H1 (cell line): ENCODE measurements at regions not wholly inside any gene's neighbourhood (a gene's known extent, or its start where the extent isn't known, plus 50 kb on each side); places are given as distances from the start of the nearest gene placed in this dataset.

ENCODE experiments used
- CTCF ChIA-PET: fragments of 300-600 bp; sonication (Branson Sonifier 250); formaldehyde crosslinking; loops from one replicate; lab custom pipeline; 2021; ENCODE audit not compliant: partially characterized antibody; lab: Charles Lee
- POLR2A ChIA-PET: fragments of 300-600 bp; sonication (Branson Sonifier 250); formaldehyde crosslinking; loops from one replicate; lab custom pipeline; 2021; ENCODE audit warnings: inconsistent platforms; ENCODE audit not compliant: partially characterized antibody; lab: Charles Lee
- DNase-seq, 2 experiments: peaks; one replicate each; pipeline versions ENCODE4 v3.0.0 to v3.0.0-alpha.2; 2010 to 2022; ENCODE audit warnings: low spot score in 2 of 2, low read depth in 1 of 2, mixed read lengths in 1 of 2
- FAIRE-seq: peaks from 2 replicates; lab custom pipeline; 2011; peaks lifted over from hg19 to GRCh38; lab: Jason Lieb, UNC
- H2AFZ ChIP-seq: 2 replicates; pipeline ENCODE4 v1.8.1; 2012; ENCODE audit warnings: low read length, inconsistent platforms
- H2AK5ac ChIP-seq: 2 replicates; pipeline ENCODE4 v1.6.1; 2013; ENCODE audit warnings: low read depth, low read length
- H2BK120ac ChIP-seq: replicated peaks from 2 replicates; pipeline ENCODE3; 2013; ENCODE audit warnings: low read depth, low read length, inconsistent platforms
- H2BK12ac ChIP-seq: 2 replicates; pipeline ENCODE4 v1.6.1; 2013; ENCODE audit warnings: low read depth, low read length
- H2BK15ac ChIP-seq: 2 replicates; pipeline ENCODE4 v1.6.1; 2013; ENCODE audit warnings: low read length
- H2BK20ac ChIP-seq: 2 replicates; pipeline ENCODE4 v1.6.1; 2013; ENCODE audit warnings: low read length
- H2BK5ac ChIP-seq: 2 replicates; pipeline ENCODE4 v1.6.1; 2013; ENCODE audit warnings: low read depth, low read length
- H3K14ac ChIP-seq: 2 replicates; pipeline ENCODE4 v1.6.1; 2013; ENCODE audit warnings: inconsistent platforms; ENCODE audit not compliant: insufficient read length
- H3K18ac ChIP-seq: 2 replicates; pipeline ENCODE4 v1.6.1; 2013; ENCODE audit warnings: low read length; ENCODE audit errors: extremely low read depth
- H3K23ac ChIP-seq: 2 replicates; pipeline ENCODE4 v1.6.1; 2013; ENCODE audit warnings: inconsistent platforms; ENCODE audit not compliant: insufficient read length
- H3K23me2 ChIP-seq: 2 replicates; pipeline ENCODE4 v1.6.1; 2013; ENCODE audit warnings: low read depth, low read length
- H3K27ac ChIP-seq: 2 replicates; pipeline ENCODE4 v1.6.1; 2011; ENCODE audit warnings: low read depth, low read length, inconsistent platforms
- H3K27me3 ChIP-seq, 4 experiments: replicated peaks in 1 of 4; 1 replicate in 1 of 4; 2 replicates in 3 of 4; pipeline versions ENCODE4 v1.6.1 to v1.8.1; 2011 to 2013; ENCODE audit warnings: low read length in 3 of 4, mild to moderate bottlenecking in 3 of 4, inconsistent platforms in 2 of 4, mixed read lengths in 2 of 4, moderate library complexity in 1 of 4; ENCODE audit not compliant: control insufficient read depth in 3 of 4, insufficient read depth in 3 of 4; ENCODE audit errors: extremely low read depth in 1 of 4
- H3K36me3 ChIP-seq, 4 experiments: 2 replicates each; pipeline versions ENCODE4 v1.6.1 to v1.8.1; 2011 to 2013; ENCODE audit warnings: mild to moderate bottlenecking in 4 of 4, low read length in 3 of 4, moderate library complexity in 2 of 4, control low read depth in 1 of 4, inconsistent platforms in 1 of 4; ENCODE audit not compliant: insufficient read depth in 4 of 4, control insufficient read depth in 2 of 4
- H3K4ac ChIP-seq: replicated peaks from 2 replicates; pipeline ENCODE3; 2013; ENCODE audit warnings: low read length, low read depth, mixed read lengths, inconsistent platforms; ENCODE audit not compliant: insufficient read length
- H3K4me1 ChIP-seq, 4 experiments: replicated peaks in 1 of 4; 1 replicate in 1 of 4; 2 replicates in 3 of 4; pipeline versions ENCODE4 v1.6.1 to v1.8.1; 2011 to 2013; ENCODE audit warnings: low read length in 3 of 4, inconsistent platforms in 2 of 4, mixed read lengths in 1 of 4; ENCODE audit not compliant: insufficient read depth in 4 of 4, control insufficient read depth in 3 of 4
- H3K4me2 ChIP-seq, 2 experiments: 2 replicates each; pipeline versions ENCODE4 v1.6.1 to v1.8.1; 2011 to 2013; ENCODE audit warnings: low read depth in 2 of 2, low read length in 2 of 2, control low read depth in 1 of 2, inconsistent platforms in 1 of 2, mild to moderate bottlenecking in 1 of 2; ENCODE audit not compliant: insufficient read depth in 1 of 2
- H3K4me3 ChIP-seq, 4 experiments: fragments of 200-600, 300-600 bp in 1 of 4; sonication (generic), shearing (Covaris generic), sonication (Bioruptor Twin) in 1 of 4; 2 replicates each; pipeline versions ENCODE4 v1.5.1 to v1.8.1; 2011 to 2016; ENCODE audit warnings: low read length in 4 of 4, low read depth in 3 of 4, control low read depth in 2 of 4, inconsistent platforms in 2 of 4, mild to moderate bottlenecking in 2 of 4, mixed read lengths in 1 of 4, moderate library complexity in 1 of 4; ENCODE audit not compliant: insufficient read depth in 2 of 4; ENCODE audit errors: extremely low read depth in 1 of 4
- H3K56ac ChIP-seq: replicated peaks from 2 replicates; pipeline ENCODE3; 2013; ENCODE audit warnings: low read depth, mild to moderate bottlenecking, mixed read lengths, low read length, inconsistent platforms; ENCODE audit not compliant: insufficient read length
- H3K79me1 ChIP-seq: 2 replicates; pipeline ENCODE4 v1.6.1; 2013; ENCODE audit warnings: low read depth, low read length, control low read depth
- H3K79me2 ChIP-seq, 2 experiments: 2 replicates each; pipeline versions ENCODE4 v1.6.1 to v1.8.1; 2012 to 2013; ENCODE audit warnings: low read length in 2 of 2, mild to moderate bottlenecking in 2 of 2, inconsistent platforms in 1 of 2; ENCODE audit not compliant: insufficient read depth in 2 of 2, control insufficient read depth in 1 of 2
- H3K9ac ChIP-seq, 4 experiments: replicated peaks in 1 of 4; 1 replicate in 1 of 4; 2 replicates in 3 of 4; pipeline versions ENCODE4 v1.6.1 to v1.8.1; 2011 to 2013; ENCODE audit warnings: low read depth in 3 of 4, low read length in 3 of 4, control low read depth in 2 of 4, mild to moderate bottlenecking in 2 of 4, moderate library complexity in 2 of 4, inconsistent platforms in 1 of 4; ENCODE audit errors: extremely low read depth in 1 of 4
- H3K9me3 ChIP-seq, 2 experiments: 2 replicates each; pipeline versions ENCODE4 v1.6.1 to v1.8.1; 2012 to 2013; ENCODE audit warnings: mild to moderate bottlenecking in 2 of 2, moderate library complexity in 2 of 2, control low read depth in 1 of 2, inconsistent platforms in 1 of 2, low read depth in 1 of 2, low read length in 1 of 2, mixed read lengths in 1 of 2; ENCODE audit not compliant: insufficient read depth in 2 of 2
- H4K20me1 ChIP-seq, 2 experiments: replicated peaks in 1 of 2; 2 replicates each; pipeline versions ENCODE3 to v1.8.1; 2011 to 2013; ENCODE audit warnings: inconsistent platforms in 2 of 2, low read length in 2 of 2, mild to moderate bottlenecking in 1 of 2; ENCODE audit not compliant: insufficient read depth in 2 of 2, control insufficient read depth in 1 of 2
- H4K5ac ChIP-seq: 2 replicates; pipeline ENCODE4 v1.6.1; 2013; ENCODE audit warnings: low read length, low read depth, mixed read lengths, inconsistent platforms; ENCODE audit not compliant: insufficient read length
- H4K8ac ChIP-seq: 2 replicates; pipeline ENCODE4 v1.8.0; 2013; ENCODE audit warnings: mild to moderate bottlenecking, moderate library complexity, low read length, inconsistent platforms; ENCODE audit not compliant: insufficient read depth; ENCODE audit errors: extremely low read depth
- H4K91ac ChIP-seq: replicated peaks from 2 replicates; pipeline ENCODE3; 2013; ENCODE audit warnings: low read length, mixed read lengths, inconsistent platforms; ENCODE audit not compliant: insufficient read length
- CBX8 ChIP-seq: fragments of 300-800, 300-1000 bp; sonication (generic); IDR thresholded peaks from 2 replicates; pipeline ENCODE4 v1.7.1; 2016; ENCODE audit warnings: low read depth, low read length, borderline replicate concordance
- CEBPB ChIP-seq: IDR thresholded peaks from 2 replicates; pipeline ENCODE4 v1.6.1; 2012; ENCODE audit warnings: low read depth, low read length
- EGR1 ChIP-seq: IDR thresholded peaks from 2 replicates; pipeline ENCODE4 v1.6.1; 2011; ENCODE audit warnings: low read depth, low read length, borderline replicate concordance
- TAF7 ChIP-seq: optimal IDR thresholded peaks from 2 replicates; pipeline ENCODE3; 2011; ENCODE audit warnings: low read depth, mild to moderate bottlenecking, inconsistent platforms, low read length, moderate library complexity, borderline replicate concordance
- WGBS, 2 experiments: shearing (Covaris generic) in 1 of 2; methylation state at CpG; one replicate each; pipeline versions ENCODE4 v1.1.6 to v1.1.7; 2013 to 2015; ENCODE audit warnings: low lambda C conversion rate in 2 of 2, mixed read lengths in 2 of 2, inconsistent platforms in 1 of 2, low coverage in 1 of 2, missing lambda C conversion rate in 1 of 2; ENCODE audit not compliant: insufficient replicate concordance in 2 of 2, insufficient coverage in 1 of 2, insufficient read length in 1 of 2; ENCODE audit errors: extremely low coverage in 1 of 2, missing lambda C conversion rate in 1 of 2; 5-methylcytosine and 5-hydroxymethylcytosine counted together

DNA sequence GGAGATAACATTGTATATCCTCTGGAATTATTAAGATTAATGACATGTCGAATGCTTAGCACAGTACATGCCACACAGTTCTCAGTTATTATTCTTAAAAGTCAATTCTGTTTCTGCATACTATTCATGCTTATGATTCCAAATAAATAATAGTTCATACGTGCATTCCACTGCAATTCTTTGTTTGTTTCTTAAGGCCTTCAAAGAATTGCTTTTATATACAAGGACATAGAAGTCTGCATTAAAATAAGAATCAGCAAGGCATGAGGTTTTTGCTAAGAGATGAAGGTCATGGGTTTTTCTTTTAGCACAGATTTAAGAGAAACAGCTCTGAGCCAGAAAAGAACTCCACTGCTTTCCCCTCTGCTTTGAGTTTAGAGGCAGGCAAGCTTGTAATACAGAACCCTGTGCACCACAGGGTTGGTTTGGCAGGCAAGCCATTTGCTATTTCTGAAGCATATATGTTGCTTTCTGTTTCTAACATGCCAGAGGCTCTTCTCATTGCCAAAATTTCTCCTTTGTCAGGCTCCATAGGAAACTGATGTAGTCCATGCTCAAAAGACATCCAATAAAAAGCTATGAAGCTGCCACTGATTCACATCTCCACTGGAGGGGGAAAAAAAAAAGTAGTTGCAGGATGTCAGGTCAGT, 420.6 kb upstream of the TYRP1 start:
- no peak overlapping the region for H2BK15ac ChIP-seq
- no peak overlapping the region for H2BK12ac ChIP-seq
- H3K27me3 ChIP-seq: no peaks in the 10 kb centered on the region
- no peaks in the 10 kb centered on the region for H3K36me3 ChIP-seq
- no peaks in the 10 kb centered on the region for H3K9me3 ChIP-seq
- no peaks in the 10 kb centered on the region; a peak in 1 of 7 replicates for H3K4me1 ChIP-seq
- DNase-seq (no peak), FAIRE-seq (no peak)
- ChIA-PET CTCF (no interaction called here), POLR2A (no interaction called here)
- no peak overlapping the region for H2BK120ac ChIP-seq
- H3K4ac ChIP-seq: no peak overlapping the region
- no peak overlapping the region for H3K4me3 ChIP-seq
- 0 out of 2 replicates have a peak overlapping the region, but pooled peaks have one; percentile 45 for H2AFZ ChIP-seq
- no peak overlapping the region for H3K18ac ChIP-seq
- H4K91ac ChIP-seq: no peak overlapping the region
- H3K23ac ChIP-seq: no peak overlapping the region
- H3K27ac ChIP-seq: no peak overlapping the region
- no peaks in the 10 kb centered on the region for H3K79me2 ChIP-seq
- H3K23me2 ChIP-seq: no peaks in the 10 kb centered on the region
- H4K20me1 ChIP-seq: no peaks in the 10 kb centered on the region
- H3K4me2 ChIP-seq: no peak overlapping the region
- H3K79me1 ChIP-seq: no peaks in the 10 kb centered on the region
- no peak overlapping the region for H2BK5ac ChIP-seq
- no peak overlapping the region for H3K56ac ChIP-seq
- H2BK20ac ChIP-seq: no peak overlapping the region
- H2AK5ac ChIP-seq: no peak overlapping the region
- H3K9ac ChIP-seq: no peak overlapping the region
- H4K8ac ChIP-seq: no peak overlapping the region
- no peak overlapping the region for H4K5ac ChIP-seq
- 74% methylated on average over 2 of the region's 2 CpGs; no CpG with 5 or more reads in 1 of the 2 experiments for WGBS, 2 experiments
- no peak overlapping the region for H3K14ac ChIP-seq
- no peak for TF ChIP-seq TAF7
- no peak for TF ChIP-seq CEBPB
- no peak for TF ChIP-seq CBX8
- TF ChIP-seq EGR1: no peak
